GM21737 (cell line): ENCODE measurements at regions not wholly inside any gene's neighbourhood (a gene's known extent, or its start where the extent isn't known, plus 50 kb on each side); places are given as distances from the start of the nearest gene placed in this dataset.
"Not testable (repeated sequence)": the region's sequence is repeated elsewhere in the genome, so short reads cannot be mapped to it uniquely, and the experiment has no call there.

Source experiments
- ATAC-seq: cut with Tn5 transposase; IDR thresholded peaks from one replicate; pipeline ENCODE4 v1.9.1; 2021; ENCODE audit warnings: mild to moderate bottlenecking, moderate library complexity; ENCODE audit not compliant: unreplicated experiment

DNA sequence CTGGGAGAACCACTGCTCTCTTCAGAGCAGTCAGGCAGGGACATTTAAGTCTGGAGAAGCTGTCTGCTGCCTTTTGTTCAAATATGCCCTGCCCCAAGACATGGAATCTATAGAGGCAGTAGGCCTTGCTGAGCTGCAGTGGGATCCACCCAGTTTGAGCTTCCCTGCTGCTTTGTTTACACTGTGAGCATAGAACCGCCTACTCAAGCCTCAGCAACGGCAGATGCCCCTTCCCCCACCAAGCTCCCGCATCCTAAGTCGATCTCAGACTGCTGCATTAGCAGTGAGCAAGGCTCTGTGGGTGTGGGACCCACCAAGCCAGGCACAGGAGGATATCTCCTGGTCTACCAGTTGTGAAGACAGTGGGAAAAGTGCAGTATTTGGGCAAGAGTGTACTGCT lies 54.6 kb upstream of the POGK start:
- ATAC-seq, result not testable (repeated sequence)

DNA sequence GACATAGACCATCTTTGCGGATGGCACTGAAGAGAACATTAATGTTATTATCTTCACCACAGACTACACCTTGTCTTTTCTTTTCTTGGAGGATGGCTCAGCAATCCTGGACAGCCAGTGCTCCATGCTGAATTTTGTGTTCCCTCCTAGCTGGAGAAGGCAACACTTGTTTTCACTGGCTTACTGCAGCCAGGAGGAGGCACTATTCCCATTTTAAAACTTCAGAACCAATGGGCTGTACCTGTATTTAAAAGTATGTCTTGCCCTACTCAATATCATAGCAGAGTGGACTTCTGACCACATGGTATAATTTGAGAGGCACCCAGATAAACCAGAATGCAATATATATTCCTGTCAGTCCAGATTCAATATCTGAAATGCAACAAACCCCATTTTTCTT lies 53.3 kb upstream of the POGK start:
- no peak for ATAC-seq

DNA sequence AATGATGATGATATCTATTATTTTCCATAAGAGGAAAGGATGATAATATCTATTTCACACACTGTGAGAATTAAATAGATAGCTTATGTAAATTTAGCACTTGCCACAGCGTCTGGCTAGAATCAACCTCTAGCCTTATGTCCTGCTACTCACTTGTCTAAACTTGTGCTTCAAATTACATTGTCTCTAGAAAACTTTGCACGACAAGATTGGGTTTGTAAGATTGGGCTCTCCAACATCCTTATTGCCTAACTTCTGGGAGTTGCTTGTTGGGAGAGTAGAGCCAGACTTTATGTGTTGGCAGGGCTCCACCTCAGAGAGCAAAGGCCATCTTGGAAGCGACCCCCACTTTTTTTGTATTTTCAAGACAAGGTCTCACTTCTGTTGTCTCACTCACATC lies 50.0 kb upstream of the POGK start:
- no peak for ATAC-seq
